HG03442 (cell line): ENCODE measurements at regions not wholly inside any gene's neighbourhood (a gene's known extent, or its start where the extent isn't known, plus 50 kb on each side); places are given as distances from the start of the nearest gene placed in this dataset.
"Not testable (repeated sequence)": the region's sequence is repeated elsewhere in the genome, so short reads cannot be mapped to it uniquely, and the experiment has no call there.

Experiments used
- ATAC-seq: cut with Tn5 transposase; IDR thresholded peaks from one replicate; pipeline ENCODE4 v1.9.1; 2021; ENCODE audit warnings: mild to moderate bottlenecking, moderate library complexity; ENCODE audit not compliant: unreplicated experiment

GRCh38 chr2:83470928-83471327 lies 988.2 kb downstream of the SUCLG1 start:
- ATAC-seq = no peak

DNA sequence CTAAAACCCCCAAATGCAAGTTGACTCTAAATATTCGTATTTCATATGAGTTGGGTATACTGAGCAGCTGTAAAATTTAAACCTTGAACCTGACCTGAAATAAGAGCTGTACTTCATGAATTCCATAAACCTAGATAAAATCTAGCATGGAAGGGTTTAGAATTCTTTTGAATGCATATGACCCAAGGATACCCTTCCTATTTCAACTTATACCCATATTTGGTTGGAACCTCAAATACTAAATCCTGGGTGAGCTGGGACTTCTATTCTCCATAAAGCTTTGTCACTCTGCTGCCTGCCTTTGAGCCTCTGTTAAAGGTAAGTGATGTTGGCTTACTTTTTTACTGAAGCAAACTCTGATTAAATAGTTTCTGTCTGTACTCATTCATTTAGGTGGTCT lies 994.6 kb downstream of the SUCLG1 start:
- ATAC-seq = no peak

- ATAC-seq = no peak
These were observed 996.2 kb downstream of the SUCLG1 start for GRCh38 chr2:83462881-83463280.

DNA sequence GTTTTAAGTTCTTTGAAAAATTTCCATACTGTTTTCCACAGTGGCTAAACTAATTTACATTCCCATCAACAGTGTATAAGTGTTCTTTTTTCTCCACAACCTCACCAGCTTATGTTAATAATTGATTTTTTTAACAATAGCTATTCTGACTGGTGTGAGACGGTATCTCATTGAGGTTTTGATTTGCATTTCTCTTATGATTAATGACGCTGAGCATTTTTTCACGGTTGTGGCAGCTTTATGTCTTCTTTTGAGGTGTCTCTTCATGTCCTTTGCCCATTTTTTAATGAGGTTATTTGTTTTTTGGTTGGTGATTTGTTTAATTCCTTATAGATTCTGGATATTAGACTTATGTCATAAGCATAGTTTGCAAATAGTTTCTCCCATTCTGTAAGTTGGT lies 997.9 kb downstream of the SUCLG1 start:
- ATAC-seq = no peak

DNA sequence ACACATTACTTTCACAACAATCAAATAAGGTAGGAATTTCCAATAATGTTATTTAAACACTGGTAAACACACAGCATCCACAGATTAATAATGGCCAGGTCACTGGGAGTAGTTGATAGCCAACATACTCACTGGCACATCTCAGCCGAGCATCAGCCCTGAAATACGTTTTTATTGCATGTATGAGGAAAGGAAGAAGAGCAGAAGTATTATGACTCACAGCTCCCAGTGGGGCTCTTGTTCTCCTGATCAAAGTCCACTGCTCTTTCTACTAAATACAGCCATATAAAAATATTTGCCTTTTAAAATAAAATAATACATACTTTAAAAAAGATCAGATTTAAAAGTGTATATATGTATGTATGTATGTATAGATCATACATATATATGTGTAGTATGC lies 999.6 kb downstream of the SUCLG1 start:
- no peak for ATAC-seq

DNA sequence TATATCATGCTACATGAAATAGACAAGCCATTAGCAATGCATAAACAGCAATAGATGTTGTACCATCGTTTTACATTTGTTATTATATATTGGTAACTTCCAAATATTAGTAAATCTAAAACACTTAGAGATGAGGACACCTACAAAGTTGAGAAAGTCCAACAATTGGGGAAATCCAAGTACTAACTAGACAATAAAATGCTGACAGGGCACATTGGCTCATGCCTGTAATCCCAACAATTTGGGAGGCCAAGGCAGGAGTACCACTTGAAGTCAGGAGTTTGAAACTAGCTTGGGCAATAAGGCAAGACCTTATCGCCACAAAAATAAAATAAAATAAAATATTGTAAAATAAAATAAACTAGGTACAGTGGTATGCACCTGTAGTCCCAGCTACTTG lies 1023.1 kb downstream of the SUCLG1 start:
- no peak for ATAC-seq

DNA sequence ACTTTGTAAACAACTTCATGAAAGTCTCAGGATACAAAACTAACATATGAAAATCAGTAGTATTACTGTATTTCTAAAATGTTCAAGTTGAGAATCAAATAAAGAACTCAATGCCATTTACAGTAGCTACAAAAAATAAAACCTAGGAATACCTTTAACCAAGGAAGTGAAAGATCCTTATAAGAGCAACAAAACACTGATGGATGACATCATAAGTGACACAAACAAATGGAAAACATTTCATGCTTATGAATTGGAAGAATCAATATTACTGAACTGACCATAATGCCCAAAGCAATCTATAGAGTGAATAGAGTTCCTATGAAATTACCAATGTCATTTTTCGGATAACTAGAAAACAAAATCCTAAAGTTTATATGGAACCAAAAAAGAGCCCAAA lies 1038.1 kb downstream of the SUCLG1 start:
- ATAC-seq = no peak

- ATAC-seq = no peak
These were observed 1064.8 kb downstream of the SUCLG1 start for GRCh38 chr2:83394134-83394904.

- no peak for ATAC-seq
These were observed 1070.3 kb downstream of the SUCLG1 start for GRCh38 chr2:83388804-83389203.

DNA sequence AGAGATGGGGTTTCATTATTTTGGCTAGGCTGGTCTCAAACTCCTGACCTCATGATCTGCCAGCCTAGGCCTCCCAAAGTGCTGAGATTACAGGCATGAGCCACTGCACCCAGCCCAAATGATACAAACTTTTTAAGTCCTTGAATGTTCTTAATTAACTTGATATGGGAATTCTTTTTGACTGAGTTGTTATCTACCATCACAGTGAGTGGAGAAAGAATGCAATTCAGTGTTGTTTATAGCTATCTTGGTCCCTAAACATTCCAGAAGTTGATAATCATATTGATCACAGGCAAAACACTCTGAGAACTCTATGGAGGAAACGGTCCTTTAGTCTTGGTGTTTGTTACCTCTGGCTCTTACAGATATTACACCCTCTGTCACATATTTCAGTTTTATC lies 1072.5 kb downstream of the SUCLG1 start:
- no peak for ATAC-seq

DNA sequence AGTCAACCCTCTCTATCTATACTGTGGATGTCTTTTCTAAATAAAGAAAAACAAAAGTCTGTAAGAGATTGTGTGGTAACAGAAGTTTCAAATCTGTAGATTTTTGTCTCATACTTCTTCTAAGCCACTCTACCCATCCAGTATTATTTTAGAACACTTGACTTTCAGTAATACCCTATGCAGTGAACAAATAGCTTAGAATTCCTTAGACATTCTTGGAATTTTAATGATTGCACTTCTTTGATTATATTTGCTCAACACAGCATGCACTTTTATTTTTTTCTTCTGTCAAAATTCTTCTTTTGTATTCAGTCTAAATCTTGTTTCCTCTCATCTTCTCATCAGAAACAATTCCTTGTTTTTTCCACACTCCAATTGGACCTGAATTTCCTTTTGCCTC lies 1080.2 kb downstream of the SUCLG1 start:
- no peak for ATAC-seq

GRCh38 chr2:83376731-83377130 lies 1082.3 kb downstream of the SUCLG1 start:
- no peak for ATAC-seq

DNA sequence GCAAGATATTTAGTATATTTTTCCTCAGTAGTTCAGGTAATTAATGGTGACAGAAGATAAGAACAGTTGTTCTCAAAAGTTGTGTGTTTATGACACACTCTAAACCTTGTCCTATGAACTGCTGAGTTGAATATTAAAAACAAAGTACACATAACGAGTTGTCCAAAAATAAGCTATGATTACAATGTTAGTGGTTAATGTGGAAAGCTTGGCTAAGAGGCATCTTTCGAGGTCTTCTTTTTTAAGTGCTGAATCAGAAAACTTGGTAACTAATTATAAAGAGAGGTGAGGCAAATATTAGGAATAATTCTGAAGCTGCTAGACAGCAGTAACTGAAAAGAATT lies 1088.7 kb downstream of the SUCLG1 start:
- ATAC-seq = no peak

DNA sequence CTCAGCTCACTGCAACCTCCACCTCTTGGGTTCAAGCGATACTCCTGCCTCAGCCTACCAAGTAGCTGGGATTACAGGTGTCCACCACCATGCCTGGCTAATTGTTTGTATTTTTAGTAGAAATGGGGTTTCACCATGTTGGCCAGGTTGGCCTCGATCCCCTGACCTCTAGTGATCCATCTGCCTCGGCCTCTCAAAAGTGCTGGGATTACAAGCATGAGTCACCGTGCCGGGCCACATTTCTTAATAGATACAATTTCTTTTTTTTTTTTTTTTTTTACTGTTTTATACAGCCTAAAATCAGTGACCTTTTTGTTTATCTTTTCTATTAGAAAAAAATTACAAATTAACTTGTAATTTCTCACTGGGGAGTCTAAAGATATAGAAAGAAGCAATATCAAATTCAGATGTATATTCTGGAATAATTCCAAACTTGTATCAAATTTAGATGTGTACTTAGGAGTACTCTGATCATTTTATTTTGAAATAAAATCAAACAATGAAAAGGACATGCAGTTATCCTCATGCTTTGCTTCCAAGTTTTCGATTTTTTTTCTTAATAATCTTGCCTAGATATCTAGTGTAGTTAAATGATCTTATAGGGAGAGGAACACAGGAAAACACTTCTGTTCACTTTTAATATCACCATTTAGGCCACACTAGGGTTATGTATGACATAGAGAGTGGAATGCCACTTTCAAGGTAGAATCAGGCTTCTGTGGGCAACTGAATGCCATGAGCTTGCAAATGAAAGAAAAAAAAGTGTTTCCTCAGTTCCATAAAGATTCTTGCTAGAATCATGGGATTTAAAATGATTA lies 1089.3 kb downstream of the SUCLG1 start:
- no peak for ATAC-seq

DNA sequence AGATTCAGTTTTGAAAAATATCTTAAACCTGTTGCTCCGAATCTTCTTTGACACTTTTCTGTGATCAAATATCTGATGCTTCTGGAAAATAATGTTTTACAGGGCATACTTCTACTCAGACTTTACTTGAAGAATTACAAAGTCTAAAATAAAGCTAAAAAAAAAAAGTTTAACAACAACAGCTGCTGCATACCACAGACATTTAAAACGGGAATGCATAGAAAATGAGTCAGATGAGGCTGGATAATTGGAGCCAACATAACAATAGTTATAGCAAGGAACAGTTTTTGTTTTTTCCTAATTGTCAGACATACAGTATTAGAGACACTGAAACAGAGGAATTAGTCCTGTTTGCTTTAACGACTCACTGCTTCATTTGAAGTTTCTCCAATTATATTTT lies 1090.2 kb downstream of the SUCLG1 start:
- ATAC-seq = no peak

DNA sequence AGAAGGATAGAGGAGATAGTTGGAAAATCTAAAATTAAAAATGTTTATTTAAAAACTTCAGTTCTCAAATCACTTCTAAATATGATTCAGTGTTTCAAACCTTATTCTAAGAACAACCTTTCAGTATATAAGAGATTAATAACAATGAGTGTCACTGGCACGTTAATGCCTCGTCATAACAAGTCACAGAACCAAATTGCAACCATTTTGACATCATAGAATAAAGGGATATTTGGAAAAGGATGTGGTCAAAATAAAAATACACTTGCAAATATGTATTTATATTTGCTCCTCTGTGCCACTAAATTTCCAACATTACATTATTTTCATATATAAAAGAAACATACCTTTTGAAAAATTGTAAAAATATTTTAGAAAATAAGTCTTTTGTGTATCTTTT lies 1090.6 kb downstream of the SUCLG1 start:
- ATAC-seq = no peak

- no peak for ATAC-seq
These were observed 1093.6 kb downstream of the SUCLG1 start for GRCh38 chr2:83365476-83365875.

GRCh38 chr2:83364264-83364663 lies 1094.8 kb downstream of the SUCLG1 start:
- no peak for ATAC-seq

DNA sequence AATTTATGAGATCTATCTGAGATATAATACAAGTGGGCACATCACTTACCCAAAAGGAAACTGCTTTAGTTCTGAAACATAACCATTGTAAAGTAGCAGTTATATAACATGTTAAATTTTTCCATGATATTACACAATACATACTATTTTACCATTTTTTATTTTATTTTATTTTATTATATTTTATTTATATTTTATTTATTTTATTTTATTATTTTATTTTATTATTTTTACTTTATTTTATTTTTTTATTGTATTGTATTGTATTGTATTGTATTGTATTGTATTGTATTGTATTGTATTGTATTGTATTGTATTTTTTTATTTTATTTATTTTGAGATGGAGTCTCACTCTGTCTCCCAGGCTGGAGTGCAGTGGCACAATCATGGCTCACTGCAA lies 1095.9 kb downstream of the SUCLG1 start:
- ATAC-seq = not testable (repeated sequence)

DNA sequence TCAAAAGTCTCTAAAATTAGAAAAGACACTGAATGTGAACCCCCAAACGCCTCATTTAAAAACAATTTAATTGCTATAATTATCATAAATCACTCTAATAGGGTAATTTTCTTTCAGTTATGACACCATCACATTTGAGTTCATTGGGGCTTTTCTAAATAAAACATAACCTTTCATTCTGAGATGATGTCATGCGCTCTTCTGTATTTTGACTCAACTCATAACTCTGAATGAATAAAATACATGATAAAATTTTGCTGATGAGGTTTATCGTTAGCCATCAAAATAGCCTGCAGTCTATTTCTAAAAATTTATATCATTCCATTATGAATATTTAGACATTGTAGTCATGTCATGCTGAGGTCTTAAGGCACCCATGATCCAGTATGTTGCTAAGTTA lies 1099.7 kb downstream of the SUCLG1 start:
- ATAC-seq = no peak

DNA sequence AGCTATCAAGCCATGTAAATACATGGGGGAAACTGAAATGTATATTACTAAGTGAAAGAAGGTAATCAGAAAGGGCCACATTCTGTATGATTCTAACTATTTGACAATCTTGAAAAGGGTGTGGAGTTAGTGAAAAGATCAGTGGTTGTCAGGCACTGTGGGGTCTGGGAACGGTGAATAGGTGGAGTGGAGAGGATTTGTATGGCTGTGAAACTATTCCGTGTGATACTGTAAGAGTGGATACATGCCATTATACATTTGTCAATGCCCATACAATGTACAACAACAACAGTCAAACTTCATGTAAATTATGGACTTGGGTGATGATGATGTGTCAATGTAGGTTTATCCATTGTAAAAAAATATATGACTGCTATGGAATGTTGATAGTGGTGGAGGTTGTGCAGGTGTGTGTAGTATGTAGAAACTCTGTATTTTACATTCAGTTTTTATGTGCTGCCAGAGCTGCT lies 1116.2 kb downstream of the SUCLG1 start:
- no peak for ATAC-seq

DNA sequence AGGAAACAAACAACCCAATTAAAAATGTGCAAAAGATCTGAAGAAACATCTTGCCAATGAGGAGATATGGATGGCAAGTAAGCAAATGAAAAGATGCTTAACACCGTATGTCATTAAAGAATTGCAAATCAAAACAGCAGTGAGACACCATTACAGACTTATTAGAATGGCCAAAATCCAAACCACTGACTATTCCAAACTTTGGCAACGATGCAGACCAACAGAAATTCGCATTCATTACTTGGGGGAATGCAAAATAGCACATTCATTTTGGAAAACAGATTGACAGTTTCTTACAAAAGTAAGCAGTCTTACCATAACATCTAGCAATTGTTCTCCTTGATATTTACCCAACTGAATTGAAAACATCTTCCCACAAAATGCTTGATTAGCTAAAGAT lies 1118.7 kb downstream of the SUCLG1 start:
- ATAC-seq = no peak
